T-helper 1 cell treated with Interleukin-12 subunit alpha and Interleukin-12 subunit beta and Interleukin-4 antibody, amounts not matched to agents 30 ng/mL and 1 ng/mL, for 36 hours (primary cell): ENCODE measurements at regions not wholly inside any gene's neighbourhood (a gene's known extent, or its start where the extent isn't known, plus 50 kb on each side); places are given as distances from the start of the nearest gene placed in this dataset.

ENCODE experiments used
- intact Hi-C: fragments of 100-400 bp; cut with micrococcal nuclease; formaldehyde crosslinking; loops from one replicate; pipeline ENCODE4 v1.15.1; 2024

- intact Hi-C loops: no loop called here
These were observed 105.4 kb upstream of the ZMIZ1 start for GRCh38 chr10:78963074-78964034.

DNA sequence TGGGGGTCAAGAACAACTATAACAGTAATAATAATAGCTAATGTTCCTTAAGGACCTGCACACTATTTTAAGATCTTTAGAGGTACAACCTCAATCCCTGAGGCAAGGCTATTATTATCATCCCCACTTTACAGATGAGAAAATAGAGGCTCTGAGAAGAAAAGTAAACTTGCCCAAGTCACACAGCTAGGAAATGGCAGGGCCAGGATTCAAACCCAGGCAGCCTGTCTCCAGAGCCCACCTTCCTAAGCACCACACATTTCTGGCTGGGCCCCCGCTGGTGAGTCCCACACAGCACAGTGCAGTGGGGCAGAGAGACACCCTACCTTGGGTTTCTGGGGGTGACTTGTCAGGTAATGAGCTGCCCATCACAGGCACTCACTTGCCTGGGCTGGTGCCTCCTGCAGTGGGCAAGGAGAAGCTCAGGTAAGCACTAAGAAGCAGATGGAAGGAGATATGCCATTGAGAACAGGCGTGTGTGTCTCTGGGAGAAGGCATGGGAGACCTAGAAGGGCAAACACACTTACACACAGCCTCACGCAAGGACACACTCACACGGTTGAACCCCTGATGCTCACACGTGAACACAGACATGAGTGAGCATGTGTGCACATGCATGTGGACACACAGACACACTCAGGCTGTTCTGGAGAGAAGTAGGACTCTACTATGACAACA, 104.4 kb upstream of the ZMIZ1 start:
- intact Hi-C loops: no loop called here

GRCh38 chr10:78964952-78965633, 103.7 kb upstream of the ZMIZ1 start:
- intact Hi-C loops: no loop called here

GRCh38 chr10:78966182-78966787, 102.5 kb upstream of the ZMIZ1 start:
- intact Hi-C loops: no loop called here

GRCh38 chr10:78966844-78967488, 101.8 kb upstream of the ZMIZ1 start:
- intact Hi-C loops: no loop called here

DNA sequence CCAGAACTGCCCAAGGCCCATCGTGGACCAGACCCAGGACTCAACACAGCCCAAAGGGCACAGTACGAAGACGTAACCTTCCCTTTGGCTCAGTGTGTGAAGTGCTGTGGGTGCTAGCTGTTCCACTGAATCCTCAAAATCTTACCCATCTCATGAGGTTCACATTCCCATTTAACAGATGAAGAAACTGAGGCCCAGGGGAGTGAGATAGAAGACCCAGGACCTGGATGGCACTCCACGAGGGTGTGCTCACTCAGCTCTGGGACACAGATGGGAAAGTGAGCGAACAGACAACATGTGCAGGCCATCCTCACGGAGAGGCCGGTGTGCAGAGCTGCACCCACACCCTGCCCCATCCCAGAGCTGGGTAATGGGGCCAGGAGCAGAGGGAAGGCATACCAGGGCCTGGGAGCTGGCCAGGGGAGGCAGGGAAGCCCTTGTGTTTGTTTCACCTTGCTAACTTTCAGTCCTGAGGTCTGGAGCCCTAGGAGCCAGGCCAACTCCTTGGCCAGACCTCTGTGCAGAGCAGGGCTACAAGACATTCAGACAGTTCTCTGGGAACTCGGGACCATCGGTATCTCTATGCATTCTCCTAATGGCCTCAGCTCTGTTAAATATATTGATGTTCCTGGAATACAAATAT, 100.3 kb upstream of the ZMIZ1 start:
- intact Hi-C loops: no loop called here

DNA sequence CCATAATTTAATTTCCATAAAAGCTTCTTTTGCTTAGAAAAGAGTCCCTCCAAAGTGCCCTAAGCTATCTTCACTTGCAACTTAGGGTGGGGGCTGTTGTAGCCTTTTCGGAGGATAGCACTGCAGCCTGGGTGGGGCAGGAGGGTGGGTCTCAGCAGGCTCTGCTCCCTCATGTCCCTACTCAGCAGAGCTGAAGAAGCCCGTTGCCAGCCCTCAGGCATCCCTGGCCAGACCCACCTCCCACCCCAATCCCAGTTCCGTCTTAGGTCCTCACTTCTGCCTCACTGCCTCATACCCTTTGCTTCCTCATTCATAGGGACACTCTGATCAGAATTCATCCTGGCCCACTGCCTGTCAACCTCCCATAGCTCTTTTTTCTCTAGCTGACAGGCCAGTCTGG, 99.8 kb upstream of the ZMIZ1 start:
- intact Hi-C loops: no loop called here

- intact Hi-C loops: loop anchor here (5.0 kb wide), 4 partner anchors 168 to 478 kb away; partner anchors contain the start of genes PPIF and ZCCHC24
These were observed 99.0 kb upstream of the ZMIZ1 start for GRCh38 chr10:78969719-78970118.

DNA sequence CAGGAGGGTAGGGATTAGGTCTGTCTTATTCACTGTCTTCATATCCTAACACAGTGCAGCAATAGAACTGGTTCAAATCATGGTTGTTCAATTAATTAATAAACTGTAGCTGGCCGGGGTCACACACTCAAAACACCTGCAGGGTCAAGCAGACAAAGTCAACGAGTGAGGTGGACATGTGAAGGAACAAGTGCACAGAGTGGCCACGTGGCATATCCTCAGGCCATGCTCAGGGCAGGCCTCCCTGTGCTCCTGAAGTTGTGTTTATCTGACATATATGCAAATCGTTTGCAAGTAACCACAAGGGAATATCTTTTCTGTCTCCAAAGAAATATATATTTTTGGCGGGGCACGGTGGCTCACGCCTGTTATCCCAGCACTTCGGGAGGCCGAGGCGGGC, 98.5 kb upstream of the ZMIZ1 start:
- intact Hi-C loops: loop anchor here (5.0 kb wide), 4 partner anchors 167 to 477 kb away; partner anchors contain the start of genes PPIF and ZCCHC24

DNA sequence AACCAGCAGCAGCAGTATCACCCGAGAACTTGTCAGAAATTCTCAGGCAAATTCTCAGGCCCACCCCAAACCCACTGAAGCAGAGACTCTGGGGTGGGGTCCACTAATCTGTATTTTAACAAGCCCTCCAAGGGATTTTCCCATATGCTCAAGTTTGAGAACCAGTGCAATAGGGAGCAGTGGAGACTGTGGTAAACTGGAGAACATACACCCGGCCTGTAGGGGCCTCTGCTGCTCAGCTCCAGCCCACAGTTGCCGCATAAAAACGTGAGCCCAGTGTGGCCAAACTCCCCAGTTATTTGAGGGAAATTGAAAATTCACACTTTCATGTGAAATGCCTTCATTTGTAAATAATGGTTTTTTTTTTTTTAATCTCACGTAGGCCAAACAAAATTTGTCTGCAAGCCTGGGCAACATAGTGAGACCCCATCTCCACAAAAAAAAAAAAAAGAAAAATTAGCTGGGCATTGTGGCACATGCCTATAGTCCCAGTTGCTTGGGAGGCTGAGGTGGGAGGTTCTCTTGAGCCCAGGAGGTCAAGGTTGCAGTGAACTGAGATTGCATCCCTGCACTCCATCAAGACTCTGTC, 97.6 kb upstream of the ZMIZ1 start:
- intact Hi-C loops: loop anchor here (5.0 kb wide), 4 partner anchors 166 to 476 kb away; partner anchors contain the start of genes PPIF and ZCCHC24

DNA sequence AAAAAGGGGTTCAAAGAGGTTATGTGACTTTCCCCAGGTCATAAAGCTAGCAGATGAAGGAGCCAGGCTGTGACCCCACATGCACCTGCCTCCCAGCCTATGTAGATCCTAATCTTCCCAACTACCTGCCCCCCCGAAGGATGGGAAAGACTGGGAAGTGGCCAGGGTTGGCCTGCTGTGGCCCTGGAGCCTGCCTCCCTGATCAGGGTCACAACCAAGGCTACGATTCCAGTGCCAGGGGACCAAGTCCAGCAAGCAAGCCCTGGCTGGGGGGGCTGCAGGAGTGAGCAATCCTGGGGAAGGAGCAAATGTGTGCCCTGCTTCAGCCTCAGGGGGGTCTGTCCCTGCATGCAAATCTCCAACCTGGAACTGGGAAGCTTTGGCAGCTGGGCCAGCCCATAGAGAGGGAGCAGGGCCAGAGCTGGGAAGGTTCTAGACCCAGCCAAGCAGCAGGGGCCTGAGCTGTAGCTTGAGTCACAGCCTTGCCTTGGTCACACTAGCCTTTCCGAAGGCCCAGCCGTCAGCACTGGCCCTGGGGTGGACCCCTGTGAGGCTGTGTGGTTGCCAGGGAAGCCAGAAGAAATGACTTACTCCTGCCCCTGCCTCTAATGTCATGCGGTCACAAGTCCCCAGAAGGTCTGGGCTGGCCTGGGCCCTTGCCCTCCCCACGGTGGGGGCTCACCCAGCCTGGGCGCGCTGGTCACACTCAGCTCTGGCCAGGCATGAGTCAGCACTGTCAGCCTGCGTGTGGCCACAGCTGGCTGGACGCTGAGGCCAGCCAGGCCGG, 96.4 kb upstream of the ZMIZ1 start:
- intact Hi-C loops: loop anchor here (2.0 to 5.0 kb wide), 6 partner anchors 165 to 475 kb away; partner anchors contain the start of genes PPIF and ZCCHC24

DNA sequence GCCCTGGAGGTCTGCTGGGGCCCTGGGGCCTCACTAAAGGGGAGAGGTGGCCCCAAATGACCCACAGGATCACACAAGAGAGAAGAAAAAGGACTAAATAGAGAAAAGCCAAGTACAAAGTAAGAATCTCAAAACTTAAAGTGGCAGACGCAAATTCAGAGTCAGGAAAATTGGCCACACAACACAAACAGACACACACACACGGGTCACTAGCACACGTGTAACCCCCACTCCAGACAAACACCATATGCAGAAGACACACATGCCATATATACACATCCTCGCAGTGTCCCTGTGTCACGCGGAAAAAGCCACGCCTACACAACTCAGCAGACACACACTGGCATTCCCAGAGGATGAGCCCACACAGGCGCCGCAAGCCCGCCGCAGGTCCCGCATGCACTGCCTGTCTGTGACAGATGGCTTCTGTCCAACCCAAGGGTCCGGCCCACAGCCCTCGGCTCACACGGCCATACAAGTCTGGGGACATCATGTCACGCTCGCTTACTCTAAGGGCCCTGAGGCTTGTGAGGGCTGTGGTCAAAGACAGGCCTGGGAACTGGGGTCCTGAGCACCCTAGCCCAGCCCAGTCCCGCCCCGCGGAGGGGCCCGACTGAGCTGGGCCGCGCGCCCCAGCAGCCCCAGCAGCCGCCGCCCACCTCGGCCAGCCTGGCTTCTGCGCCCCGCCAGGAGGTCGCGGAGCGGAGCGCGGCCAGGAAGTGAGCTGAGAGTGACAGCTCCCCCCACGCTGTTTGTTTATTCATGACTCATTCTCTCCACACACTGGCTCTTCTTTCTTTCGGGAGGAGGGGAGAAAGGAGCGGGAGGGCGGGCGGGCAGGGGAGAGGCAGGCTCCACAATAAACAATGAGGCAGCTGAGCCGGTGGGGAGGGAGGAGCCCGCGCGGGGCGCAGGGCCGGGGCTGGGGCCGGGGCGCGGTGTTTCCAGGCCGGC, 95.5 kb upstream of the ZMIZ1 start:
- intact Hi-C loops: loop anchor here (1.0 to 5.0 kb wide), 8 partner anchors 8 to 474 kb away; partner anchors contain the start of genes PPIF, ZCCHC24 and ZMIZ1

- intact Hi-C loops: loop anchor here (1.0 to 5.0 kb wide), 11 partner anchors 7 to 945 kb away; partner anchors contain the start of genes POLR3A, PPIF, ZCCHC24 and ZMIZ1
These were observed 94.7 kb upstream of the ZMIZ1 start for GRCh38 chr10:78973901-78974616.

DNA sequence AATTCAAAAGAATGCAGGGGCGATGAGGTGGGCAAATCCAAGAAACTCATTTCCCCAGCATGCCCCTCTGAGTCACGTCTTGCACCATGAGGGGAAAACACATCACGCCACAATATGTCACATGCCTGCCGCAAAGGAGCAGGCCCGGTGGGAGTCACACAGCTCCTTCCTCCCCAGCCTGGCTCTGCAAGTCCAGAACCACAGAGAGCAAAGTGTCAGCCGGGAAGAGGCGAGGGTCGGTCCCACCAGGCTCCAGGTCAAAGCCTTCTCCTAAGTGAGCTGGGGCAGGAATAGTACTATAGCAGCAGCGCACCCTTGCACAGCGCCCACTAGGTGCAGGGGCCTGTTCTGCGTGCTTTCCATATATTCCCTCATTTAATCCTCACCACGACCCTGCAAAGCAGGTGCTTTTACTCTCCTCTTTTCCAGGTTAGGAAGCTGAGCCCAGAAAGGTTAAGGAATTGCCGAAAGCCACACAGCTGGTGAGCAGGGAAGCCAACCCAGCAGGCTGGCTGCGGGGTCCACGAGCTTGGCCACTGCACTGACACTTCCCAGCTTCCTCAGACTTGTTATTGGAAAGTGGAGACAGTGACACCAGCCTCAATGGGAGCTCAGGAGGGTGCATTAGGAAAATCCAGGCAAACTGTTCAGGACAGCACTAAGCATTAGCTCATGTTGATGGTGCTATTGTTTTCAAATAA, 94.0 kb upstream of the ZMIZ1 start:
- intact Hi-C loops: loop anchor here (1.0 to 5.0 kb wide), 7 partner anchors 74 to 946 kb away; partner anchors contain the start of genes POLR3A, PPIF and ZCCHC24

DNA sequence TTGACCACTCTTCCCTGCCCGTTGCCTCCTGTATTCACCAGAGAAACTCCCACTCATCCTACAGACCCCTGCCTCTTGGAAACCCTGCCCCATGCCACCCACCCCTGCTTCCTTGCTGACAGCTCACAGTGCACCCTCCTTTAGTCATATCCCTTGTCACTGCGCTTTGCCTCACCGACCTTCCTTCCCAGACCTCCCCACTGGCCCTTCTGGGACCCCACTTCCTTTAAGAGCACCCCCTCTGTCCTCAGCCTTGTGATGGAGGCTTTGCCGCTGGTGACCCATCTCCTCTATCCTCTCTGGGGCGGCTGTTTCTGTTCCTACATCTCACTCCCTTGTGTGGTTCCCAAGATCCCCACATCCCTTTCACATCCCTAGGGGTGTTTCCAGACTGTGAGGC, 92.8 kb upstream of the ZMIZ1 start:
- intact Hi-C loops: loop anchor here (2.0 kb wide), 1 partner anchor 947 kb away; the partner anchor contains the start of gene POLR3A
